WI38 (cell line): ENCODE measurements at regions not wholly inside any gene's neighbourhood (a gene's known extent, or its start where the extent isn't known, plus 50 kb on each side); places are given as distances from the start of the nearest gene placed in this dataset.

Experiments used
- H3K4me3 ChIP-seq: 2 replicates; pipeline ENCODE4 v1.5.1; 2011; ENCODE audit warnings: low read depth, mild to moderate bottlenecking, control low read depth, low read length
- CTCF ChIP-seq: IDR thresholded peaks from 2 replicates; pipeline ENCODE4 v1.5.1; 2012; ENCODE audit warnings: low read depth, mild to moderate bottlenecking, control low read depth, low read length

- TF ChIP-seq CTCF: no peak
- H3K4me3 ChIP-seq: no peak overlapping the region
Measured at GRCh38 chr20:7654231-7654630, 286.0 kb downstream of the HAO1 start.

- no peak overlapping the region for H3K4me3 ChIP-seq
Measured at GRCh38 chr20:7656687-7657467, 283.4 kb downstream of the HAO1 start.

GRCh38 chr20:7657569-7657968, 282.7 kb downstream of the HAO1 start:
- no peak overlapping the region for H3K4me3 ChIP-seq
- no peak for TF ChIP-seq CTCF

More at GRCh38 chr20:7656687-7657467, 283.4 kb downstream of the HAO1 start:
- TF ChIP-seq CTCF: no peak

GRCh38 chr20:7660165-7660564, 280.1 kb downstream of the HAO1 start:
- H3K4me3 ChIP-seq: no peak overlapping the region
- TF ChIP-seq CTCF: no peak

- TF ChIP-seq CTCF: no peak
- H3K4me3 ChIP-seq: no peak overlapping the region
Measured at GRCh38 chr20:7665376-7665775, 274.9 kb downstream of the HAO1 start.

GRCh38 chr20:7667194-7667593, 273.1 kb downstream of the HAO1 start:
- no peak for TF ChIP-seq CTCF

GRCh38 chr20:7672571-7672970, 267.7 kb downstream of the HAO1 start:
- no peak overlapping the region for H3K4me3 ChIP-seq
- no peak for TF ChIP-seq CTCF

More at GRCh38 chr20:7667194-7667593, 273.1 kb downstream of the HAO1 start:
- H3K4me3 ChIP-seq: no peak overlapping the region
